ENCODE measurements at regions not wholly inside any gene's neighbourhood (a gene's known extent, or its start where the extent isn't known, plus 50 kb on each side); places are given as distances from the start of the nearest gene placed in this dataset.

GRCh38 chr5:102625928-102626327 lies 127.1 kb upstream of the SLCO6A1 start:
- H3K4me3 Mint-ChIP-seq = no peak overlapping the region
- no peak for TF ChIP-seq TEAD4 (CRISPR knock-in tag; IDR thresholded peaks at IDR 0.05)
- TF ChIP-seq ZNF138 (CRISPR knock-in tag; conservative IDR thresholded peaks at IDR 0.05) = no peak
- TF ChIP-seq FOXP1 (CRISPR knock-in tag; IDR thresholded peaks at IDR 0.05; ENCODE audit: borderline replicate concordance) = no peak
- TF ChIP-seq GTF2I (CRISPR knock-in tag; conservative IDR thresholded peaks at IDR 0.05) = no peak
- no peak for TF ChIP-seq NR1H2 (CRISPR knock-in tag; IDR thresholded peaks at IDR 0.05)
- no peak for TF ChIP-seq MXD4 (CRISPR knock-in tag; IDR thresholded peaks at IDR 0.05; ENCODE audit: borderline replicate concordance)
- no peak for TF ChIP-seq ZBTB43 (CRISPR knock-in tag; IDR thresholded peaks at IDR 0.05)
- no peak for TF ChIP-seq HMGA2 (CRISPR knock-in tag; IDR thresholded peaks at IDR 0.05)
- no peak for TF ChIP-seq ATF3 (CRISPR knock-in tag; conservative IDR thresholded peaks at IDR 0.05)
- no peak for ATAC-seq

GRCh38 chr5:102627315-102627714 lies 127.8 kb upstream of the PAM start:
- no peaks in the 10 kb centered on the region for H3K27me3 Mint-ChIP-seq (ENCODE audit: low read depth)
- H3K36me3 Mint-ChIP-seq = peaks cover 7% of the 10 kb centered on the region
- ATAC-seq = no peak
- CTCF ChIA-PET = no interaction called here
- no peak overlapping the region for H3K4me3 Mint-ChIP-seq
- peaks cover 8% of the 10 kb centered on the region for H3K9me3 Mint-ChIP-seq
- H3K4me1 Mint-ChIP-seq = no peaks in the 10 kb centered on the region
- TF ChIP-seq E2F5 (CRISPR knock-in tag; IDR thresholded peaks at IDR 0.05) (no peak), ZBTB43 (CRISPR knock-in tag; IDR thresholded peaks at IDR 0.05) (no peak), TEAD1 (CRISPR knock-in tag; IDR thresholded peaks at IDR 0.05) (no peak), ZNF317 (CRISPR knock-in tag; IDR thresholded peaks at IDR 0.05; ENCODE audit: borderline replicate concordance, low read depth) (no peak), NFATC4 (CRISPR knock-in tag; IDR thresholded peaks at IDR 0.05) (no peak)
- no peak overlapping the region for H3K27ac Mint-ChIP-seq
- no peak for DNase-seq (ENCODE audit: low spot score)
- POLR2A ChIA-PET = no interaction called here

More at GRCh38 chr5:102625928-102626327, 127.1 kb upstream of the SLCO6A1 start:
- no peak overlapping the region for H3K27ac Mint-ChIP-seq
- no peak for DNase-seq (ENCODE audit: low spot score)
- 0 out of 2 replicates have a peak, but pooled peaks cover 6% of the 10 kb centered on the region for H3K9me3 Mint-ChIP-seq
- ChIA-PET POLR2A (no interaction called here), CTCF (no interaction called here)
- H3K4me1 Mint-ChIP-seq = no peaks in the 10 kb centered on the region
- 0 out of 2 replicates have a peak, but pooled peaks cover 3% of the 10 kb centered on the region for H3K36me3 Mint-ChIP-seq
- H3K27me3 Mint-ChIP-seq (ENCODE audit: low read depth) = no peaks in the 10 kb centered on the region

- Mint-ChIP-seq H3K27me3 (ENCODE audit: low read depth) (no peaks in the 10 kb centered on the region), H3K9me3 (peaks cover 14% of the 10 kb centered on the region), H3K4me1 (no peaks in the 10 kb centered on the region), H3K36me3 (peaks cover 17% of the 10 kb centered on the region), H3K27ac (no peak overlapping the region), H3K4me3 (no peak overlapping the region)
- ChIA-PET POLR2A (no interaction called here), CTCF (no interaction called here)
- DNase-seq (ENCODE audit: low spot score) (no peak), ATAC-seq (no peak)
- TF ChIP-seq GABPB1 (CRISPR knock-in tag; IDR thresholded peaks at IDR 0.05) = no peak
- no peak for TF ChIP-seq ATF6 (CRISPR knock-in tag; IDR thresholded peaks at IDR 0.05)
- TF ChIP-seq SOX15 (CRISPR knock-in tag; IDR thresholded peaks at IDR 0.05) = no peak
- TF ChIP-seq AR (CRISPR knock-in tag; IDR thresholded peaks at IDR 0.05) = no peak
- TF ChIP-seq ZNF423 (CRISPR knock-in tag; IDR thresholded peaks at IDR 0.05) = no peak
- TF ChIP-seq ZMAT4 (CRISPR knock-in tag; IDR thresholded peaks at IDR 0.05) = no peak
- TF ChIP-seq PRRX2 (CRISPR knock-in tag; IDR thresholded peaks at IDR 0.05) = no peak
- no peak for TF ChIP-seq JUN (CRISPR knock-in tag; IDR thresholded peaks at IDR 0.05)
Observed at GRCh38 chr5:102628441-102629175, 126.5 kb upstream of the PAM start.

Measured in WTC11 (cell line).